ENCODE measurements at regions not wholly inside any gene's neighbourhood (a gene's known extent, or its start where the extent isn't known, plus 50 kb on each side); places are given as distances from the start of the nearest gene placed in this dataset.
A peak's percentile ranks its signal among the peaks of the same experiment; 100 is the strongest.

DNA sequence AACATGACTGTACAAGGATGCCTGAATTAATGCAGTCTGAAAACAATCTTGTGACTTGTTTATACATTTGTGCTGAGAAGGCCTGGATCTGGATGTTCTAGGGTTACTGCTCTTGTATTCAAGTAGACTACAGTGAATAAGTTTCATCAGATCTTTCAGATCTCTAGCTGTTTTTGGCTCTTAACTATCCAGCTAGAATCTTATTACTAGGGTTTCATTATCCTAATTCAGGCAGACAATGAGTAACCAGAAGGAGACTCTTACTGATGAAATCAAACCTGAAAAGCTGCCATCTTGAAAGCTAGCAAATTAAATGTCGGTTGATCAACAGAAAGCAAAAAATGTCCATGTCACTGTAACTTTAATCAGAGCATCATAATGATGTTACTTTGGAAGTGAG, 112.5 kb upstream of the KCNK2 start:
- no peak for DNase-seq
- no peak overlapping the region for H3K4me3 Mint-ChIP-seq
- no peaks in the 10 kb centered on the region for H3K36me3 Mint-ChIP-seq (ENCODE audit: low read depth)
- H3K4me1 Mint-ChIP-seq, result no peaks in the 10 kb centered on the region
- no peaks in the 10 kb centered on the region for H3K9me3 Mint-ChIP-seq
- no peak overlapping the region for H3K27ac Mint-ChIP-seq
- H3K27me3 Mint-ChIP-seq (ENCODE audit: low read depth, poor library complexity), result no peaks in the 10 kb centered on the region
- TF ChIP-seq, protein P1, sequence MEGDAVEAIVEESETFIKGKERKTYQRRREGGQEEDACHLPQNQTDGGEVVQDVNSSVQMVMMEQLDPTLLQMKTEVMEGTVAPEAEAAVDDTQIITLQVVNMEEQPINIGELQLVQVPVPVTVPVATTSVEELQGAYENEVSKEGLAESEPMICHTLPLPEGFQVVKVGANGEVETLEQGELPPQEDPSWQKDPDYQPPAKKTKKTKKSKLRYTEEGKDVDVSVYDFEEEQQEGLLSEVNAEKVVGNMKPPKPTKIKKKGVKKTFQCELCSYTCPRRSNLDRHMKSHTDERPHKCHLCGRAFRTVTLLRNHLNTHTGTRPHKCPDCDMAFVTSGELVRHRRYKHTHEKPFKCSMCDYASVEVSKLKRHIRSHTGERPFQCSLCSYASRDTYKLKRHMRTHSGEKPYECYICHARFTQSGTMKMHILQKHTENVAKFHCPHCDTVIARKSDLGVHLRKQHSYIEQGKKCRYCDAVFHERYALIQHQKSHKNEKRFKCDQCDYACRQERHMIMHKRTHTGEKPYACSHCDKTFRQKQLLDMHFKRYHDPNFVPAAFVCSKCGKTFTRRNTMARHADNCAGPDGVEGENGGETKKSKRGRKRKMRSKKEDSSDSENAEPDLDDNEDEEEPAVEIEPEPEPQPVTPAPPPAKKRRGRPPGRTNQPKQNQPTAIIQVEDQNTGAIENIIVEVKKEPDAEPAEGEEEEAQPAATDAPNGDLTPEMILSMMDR (IDR thresholded peaks at IDR 0.05), result no peak

DNA sequence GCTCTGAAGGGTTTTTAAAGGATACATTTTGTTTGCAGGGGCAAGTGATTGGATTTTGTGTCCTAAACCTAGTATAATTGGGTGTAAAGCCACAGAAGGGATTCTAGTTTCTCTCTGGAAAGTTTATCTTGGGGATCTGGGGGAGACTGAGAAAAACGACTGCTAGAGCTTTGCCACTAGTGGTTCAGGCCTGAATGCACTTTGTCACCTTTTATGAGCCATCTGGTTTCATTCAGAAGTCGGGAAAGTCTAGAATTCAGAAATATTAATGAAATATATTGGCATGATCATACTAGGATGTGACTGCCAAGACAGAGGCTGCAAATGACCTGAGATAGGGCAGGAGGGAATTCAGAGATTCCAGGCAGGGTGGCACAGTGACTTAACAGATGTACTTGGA, 111.5 kb upstream of the KCNK2 start:
- Mint-ChIP-seq H3K36me3 (ENCODE audit: low read depth) (no peaks in the 10 kb centered on the region), H3K27me3 (ENCODE audit: low read depth, poor library complexity) (no peaks in the 10 kb centered on the region), H3K4me3 (no peak overlapping the region), H3K4me1 (no peaks in the 10 kb centered on the region), H3K9me3 (no peaks in the 10 kb centered on the region), H3K27ac (no peak overlapping the region)
- DNase-seq, result no peak
- TF ChIP-seq, protein P1 (IDR thresholded peaks at IDR 0.05), result no peak

DNA sequence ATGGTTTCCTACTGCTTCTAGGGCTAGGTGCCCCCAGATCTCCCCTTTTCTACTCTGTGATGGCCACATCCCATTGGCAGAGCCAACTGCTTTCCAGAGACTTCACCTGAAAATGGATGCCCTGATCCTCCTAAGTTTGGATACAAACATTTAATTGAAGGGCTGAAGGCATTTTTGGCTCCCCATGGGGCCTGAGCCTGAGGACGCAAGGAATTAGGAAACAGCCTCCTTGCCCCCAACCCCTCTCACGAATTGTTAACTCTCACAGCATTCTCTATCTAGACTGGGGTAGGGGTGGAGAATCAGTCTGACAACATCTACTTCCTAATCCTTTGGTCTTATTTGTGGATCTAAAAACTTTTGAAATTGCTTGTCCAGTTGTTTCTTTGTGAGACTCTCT, 108.5 kb upstream of the KCNK2 start:
- no peaks in the 10 kb centered on the region for H3K9me3 Mint-ChIP-seq
- H3K36me3 Mint-ChIP-seq (ENCODE audit: low read depth), result no peaks in the 10 kb centered on the region
- DNase-seq, result no peak
- TF ChIP-seq, protein P1 (IDR thresholded peaks at IDR 0.05), result no peak
- H3K4me1 Mint-ChIP-seq, result peaks cover 14% of the 10 kb centered on the region
- no peak overlapping the region for H3K27ac Mint-ChIP-seq
- no peak overlapping the region for H3K4me3 Mint-ChIP-seq
- H3K27me3 Mint-ChIP-seq (ENCODE audit: low read depth, poor library complexity), result no peaks in the 10 kb centered on the region

DNA sequence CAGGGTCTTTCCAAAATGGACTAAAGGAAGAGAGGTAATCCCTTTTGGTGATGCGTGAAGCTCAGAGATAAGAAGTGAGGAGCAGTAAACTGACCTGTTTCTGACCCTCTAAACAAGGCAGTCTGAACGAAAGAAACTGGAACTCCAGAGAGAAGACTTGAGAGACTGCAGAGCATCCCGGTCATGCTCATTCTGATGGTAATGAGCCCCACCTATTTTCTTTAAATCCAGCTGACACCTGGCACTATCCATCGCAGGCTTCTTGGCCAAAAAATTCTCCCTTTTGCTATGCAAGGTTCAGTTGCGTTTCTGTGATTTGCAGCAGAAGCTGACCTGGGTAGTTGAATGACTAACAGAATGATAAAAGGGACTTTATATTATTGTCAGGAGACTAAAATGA, 105.9 kb upstream of the KCNK2 start:
- Mint-ChIP-seq H3K4me3 (no peak overlapping the region), H3K27me3 (ENCODE audit: low read depth, poor library complexity) (no peaks in the 10 kb centered on the region), H3K36me3 (ENCODE audit: low read depth) (no peaks in the 10 kb centered on the region), H3K27ac (no peak overlapping the region), H3K4me1 (peaks cover 14% of the 10 kb centered on the region), H3K9me3 (no peaks in the 10 kb centered on the region)
- TF ChIP-seq, protein P1 (IDR thresholded peaks at IDR 0.05), result no peak
- DNase-seq, result no peak

DNA sequence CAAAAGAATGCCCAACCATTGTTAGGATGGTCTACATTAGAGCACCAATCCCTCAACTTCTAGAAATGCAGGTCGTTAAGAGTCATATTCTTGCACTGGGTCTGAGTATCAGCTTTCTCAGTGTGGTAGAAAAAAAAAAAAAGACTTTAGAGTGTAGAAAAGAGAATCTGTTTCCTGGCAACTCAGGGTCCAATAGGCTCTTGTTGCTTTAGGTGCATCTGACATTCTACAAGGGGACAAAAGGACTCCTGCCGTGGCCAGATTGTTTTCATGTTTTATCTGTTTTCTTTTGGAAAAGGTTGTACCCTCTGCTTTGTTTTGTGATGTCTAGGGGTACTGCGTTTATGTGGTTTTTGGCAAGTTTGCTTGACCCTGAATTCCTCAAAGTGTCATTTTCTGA, 105.4 kb upstream of the KCNK2 start:
- no peaks in the 10 kb centered on the region for H3K36me3 Mint-ChIP-seq (ENCODE audit: low read depth)
- no peak overlapping the region for H3K4me3 Mint-ChIP-seq
- peaks cover 14% of the 10 kb centered on the region for H3K4me1 Mint-ChIP-seq
- no peaks in the 10 kb centered on the region for H3K9me3 Mint-ChIP-seq
- H3K27me3 Mint-ChIP-seq (ENCODE audit: low read depth, poor library complexity), result no peaks in the 10 kb centered on the region
- no peak overlapping the region for H3K27ac Mint-ChIP-seq
- no peak for DNase-seq
- TF ChIP-seq, protein P1 (IDR thresholded peaks at IDR 0.05), result no peak

DNA sequence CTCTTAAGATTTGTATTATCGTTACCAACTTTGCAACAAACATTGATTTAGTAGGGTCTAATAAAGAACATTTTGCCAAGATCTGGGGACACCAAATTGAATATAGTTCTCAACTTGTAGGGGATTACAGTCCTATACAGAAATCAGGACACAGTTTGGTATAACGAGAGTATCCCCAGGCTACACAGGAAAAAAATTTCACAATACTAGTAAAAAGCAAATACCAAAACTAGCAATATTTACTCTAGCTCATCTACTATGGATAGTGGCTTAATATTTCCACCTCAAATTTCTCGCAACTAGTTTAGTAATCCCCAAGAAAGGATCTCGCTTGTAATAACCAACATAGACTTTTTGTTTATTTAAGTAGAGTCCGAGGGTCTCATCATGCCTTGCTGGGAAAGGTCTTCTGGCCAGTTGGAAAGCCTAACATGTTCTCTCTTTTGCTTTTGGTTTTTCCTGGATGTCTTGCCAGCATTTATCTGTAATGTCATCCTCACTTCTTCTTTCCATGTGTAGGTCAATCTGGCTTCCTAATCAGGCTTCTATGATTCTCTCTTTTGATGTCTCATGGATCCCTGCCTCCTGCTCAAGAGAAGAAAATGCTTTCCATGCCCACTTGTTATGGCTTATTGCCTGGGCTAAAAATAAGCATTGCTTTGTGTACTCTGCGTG, 104.7 kb upstream of the KCNK2 start:
- Mint-ChIP-seq H3K4me3 (no peak overlapping the region), H3K27me3 (ENCODE audit: low read depth, poor library complexity) (no peaks in the 10 kb centered on the region), H3K9me3 (no peaks in the 10 kb centered on the region), H3K27ac (peak overlapping the region; percentile 2), H3K4me1 (peaks cover 14% of the 10 kb centered on the region), H3K36me3 (ENCODE audit: low read depth) (no peaks in the 10 kb centered on the region)
- TF ChIP-seq, protein P1 (IDR thresholded peaks at IDR 0.05), result no peak
- no peak for DNase-seq
